Immature natural killer cell (primary cell): ENCODE measurements at regions not wholly inside any gene's neighbourhood (a gene's known extent, or its start where the extent isn't known, plus 50 kb on each side); places are given as distances from the start of the nearest gene placed in this dataset.

Experiments
- DNase-seq, 3 donors: peaks; one replicate each; pipeline ENCODE4 v3.0.0; 2022; ENCODE audit warnings: mixed read lengths in 1 of 3
- H3K27ac Mint-ChIP-seq, 6 donors: one replicate each; pipeline ENCODE4 v1.8.0; 2020; ENCODE audit warnings: mixed read lengths in 6 of 6, mild to moderate bottlenecking in 5 of 6, inconsistent platforms in 4 of 6, moderate library complexity in 3 of 6
- H3K27me3 Mint-ChIP-seq, 3 donors: one replicate each; pipeline ENCODE4 v1.8.0; 2020 to 2021; ENCODE audit warnings: low read depth in 3 of 3, mild to moderate bottlenecking in 3 of 3, mixed read lengths in 3 of 3, moderate library complexity in 3 of 3, inconsistent platforms in 1 of 3
- H3K36me3 Mint-ChIP-seq, 3 donors: one replicate each; pipeline ENCODE4 v1.8.0; 2020; ENCODE audit warnings: mixed read lengths in 3 of 3, inconsistent platforms in 2 of 3, mild to moderate bottlenecking in 2 of 3
- H3K4me1 Mint-ChIP-seq, 2 donors: one replicate each; pipeline ENCODE4 v1.8.0; 2020; ENCODE audit warnings: inconsistent platforms in 2 of 2, mild to moderate bottlenecking in 2 of 2, mixed read lengths in 2 of 2, moderate library complexity in 1 of 2
- H3K4me3 Mint-ChIP-seq, 5 donors: one replicate each; pipeline ENCODE4 v1.8.0; 2020; ENCODE audit warnings: mild to moderate bottlenecking in 5 of 5, mixed read lengths in 5 of 5, inconsistent platforms in 3 of 5, moderate library complexity in 3 of 5
- H3K9me3 Mint-ChIP-seq, 6 donors: one replicate each; pipeline ENCODE4 v1.8.0; 2020; ENCODE audit warnings: mild to moderate bottlenecking in 6 of 6, mixed read lengths in 6 of 6, inconsistent platforms in 4 of 6, moderate library complexity in 3 of 6

GRCh38 chr3:107032111-107032510 lies 345.1 kb upstream of the CCDC54 start:
- H3K9me3 Mint-ChIP-seq: peaks cover 5 to 13% (median 8%) of the 10 kb centered on the region in 6 donors
- no peak for DNase-seq
- no peaks in the 10 kb centered on the region for H3K4me1 Mint-ChIP-seq
- no peak overlapping the region for H3K4me3 Mint-ChIP-seq
- H3K36me3 Mint-ChIP-seq: no peaks in the 10 kb centered on the region
- H3K27ac Mint-ChIP-seq: no peak overlapping the region
- peaks cover 0 to 4% (median 2%) of the 10 kb centered on the region in 3 donors for H3K27me3 Mint-ChIP-seq

GRCh38 chr3:107034142-107034541 lies 343.1 kb upstream of the CCDC54 start:
- Mint-ChIP-seq H3K36me3 (no peaks in the 10 kb centered on the region), H3K27me3 (peaks cover 1 to 4% (median 2%) of the 10 kb centered on the region in 3 donors), H3K4me1 (no peaks in the 10 kb centered on the region), H3K27ac (no peak overlapping the region), H3K4me3 (no peak overlapping the region), H3K9me3 (peaks cover 5 to 21% (median 14%) of the 10 kb centered on the region in 6 donors)
- DNase-seq: no peak

GRCh38 chr3:107035176-107035575 lies 342.1 kb upstream of the CCDC54 start:
- H3K27me3 Mint-ChIP-seq: peaks cover 0 to 4% (median 2%) of the 10 kb centered on the region in 3 donors
- no peak for DNase-seq
- H3K4me3 Mint-ChIP-seq: no peak overlapping the region
- H3K36me3 Mint-ChIP-seq: no peaks in the 10 kb centered on the region
- H3K27ac Mint-ChIP-seq: no peak overlapping the region
- H3K9me3 Mint-ChIP-seq: peaks cover 5 to 21% (median 14%) of the 10 kb centered on the region in 6 donors
- no peaks in the 10 kb centered on the region for H3K4me1 Mint-ChIP-seq

GRCh38 chr3:107044677-107045076 lies 332.6 kb upstream of the CCDC54 start:
- no peak overlapping the region for H3K4me3 Mint-ChIP-seq

GRCh38 chr3:107045791-107046190 lies 331.4 kb upstream of the CCDC54 start:
- Mint-ChIP-seq H3K9me3 (peaks cover 0 to 1% (median 0%) of the 10 kb centered on the region in 6 donors), H3K27ac (no peak overlapping the region), H3K27me3 (peaks cover 0 to 2% (median 2%) of the 10 kb centered on the region in 3 donors), H3K4me3 (no peak overlapping the region), H3K36me3 (no peaks in the 10 kb centered on the region), H3K4me1 (no peaks in the 10 kb centered on the region)
- no peak for DNase-seq

More at GRCh38 chr3:107044677-107045076, 332.6 kb upstream of the CCDC54 start:
- no peaks in the 10 kb centered on the region for H3K4me1 Mint-ChIP-seq
- no peak overlapping the region for H3K27ac Mint-ChIP-seq
- H3K36me3 Mint-ChIP-seq: no peaks in the 10 kb centered on the region
- no peak for DNase-seq
- H3K9me3 Mint-ChIP-seq: peaks cover 0 to 3% (median 0%) of the 10 kb centered on the region in 6 donors
- peaks cover 0 to 2% (median 2%) of the 10 kb centered on the region in 3 donors for H3K27me3 Mint-ChIP-seq

GRCh38 chr3:107055181-107055942 lies 321.9 kb upstream of the CCDC54 start:
- Mint-ChIP-seq H3K9me3 (peaks cover 0 to 4% (median 0%) of the 10 kb centered on the region in 6 donors), H3K27ac (no peak overlapping the region), H3K4me1 (no peaks in the 10 kb centered on the region), H3K27me3 (peaks cover 0 to 6% (median 0%) of the 10 kb centered on the region in 3 donors), H3K36me3 (no peaks in the 10 kb centered on the region), H3K4me3 (no peak overlapping the region)
- DNase-seq: no peak

- H3K9me3 Mint-ChIP-seq: peaks cover 0 to 3% (median 0%) of the 10 kb centered on the region in 6 donors
- H3K36me3 Mint-ChIP-seq: no peaks in the 10 kb centered on the region
- no peak overlapping the region for H3K27ac Mint-ChIP-seq
- H3K4me3 Mint-ChIP-seq: no peak overlapping the region
- DNase-seq: no peak
- peaks cover 0 to 8% (median 4%) of the 10 kb centered on the region in 3 donors for H3K27me3 Mint-ChIP-seq
- peaks cover 9 to 12% of the 10 kb centered on the region in 2 donors for H3K4me1 Mint-ChIP-seq
Measured at GRCh38 chr3:107061466-107061865, 315.8 kb upstream of the CCDC54 start.

- Mint-ChIP-seq H3K27me3 (peaks cover 0 to 6% (median 4%) of the 10 kb centered on the region in 3 donors), H3K4me1 (peaks cover 9 to 12% of the 10 kb centered on the region in 2 donors), H3K27ac (no peak overlapping the region), H3K36me3 (no peaks in the 10 kb centered on the region), H3K9me3 (peaks cover 0 to 3% (median 0%) of the 10 kb centered on the region in 6 donors), H3K4me3 (no peak overlapping the region)
- no peak for DNase-seq
Measured at GRCh38 chr3:107062310-107062709, 314.9 kb upstream of the CCDC54 start.

- no peak for DNase-seq
- H3K4me3 Mint-ChIP-seq: no peak overlapping the region
- no peaks in the 10 kb centered on the region for H3K36me3 Mint-ChIP-seq
- no peak overlapping the region for H3K27ac Mint-ChIP-seq
- H3K27me3 Mint-ChIP-seq: peaks cover 0 to 6% (median 4%) of the 10 kb centered on the region in 3 donors
- H3K9me3 Mint-ChIP-seq: peaks cover 0 to 3% (median 0%) of the 10 kb centered on the region in 6 donors
- peaks cover 9 to 12% of the 10 kb centered on the region in 2 donors for H3K4me1 Mint-ChIP-seq
Measured at GRCh38 chr3:107062787-107063186, 314.5 kb upstream of the CCDC54 start.

- no peak for DNase-seq
- peaks cover 9 to 12% of the 10 kb centered on the region in 2 donors for H3K4me1 Mint-ChIP-seq
- peaks cover 0 to 4% (median 3%) of the 10 kb centered on the region in 3 donors for H3K27me3 Mint-ChIP-seq
- H3K27ac Mint-ChIP-seq: no peak overlapping the region
- no peaks in the 10 kb centered on the region for H3K36me3 Mint-ChIP-seq
- H3K4me3 Mint-ChIP-seq: no peak overlapping the region
- H3K9me3 Mint-ChIP-seq: peaks cover 0 to 3% (median 0%) of the 10 kb centered on the region in 6 donors
Measured at GRCh38 chr3:107063351-107063750, 313.9 kb upstream of the CCDC54 start.

GRCh38 chr3:107064405-107065060 lies 312.7 kb upstream of the CCDC54 start:
- no peak overlapping the region for H3K27ac Mint-ChIP-seq
- H3K4me3 Mint-ChIP-seq: no peak overlapping the region
- peak; percentile 21 to 44 (median 30) for DNase-seq
- no peaks in the 10 kb centered on the region for H3K36me3 Mint-ChIP-seq
- H3K9me3 Mint-ChIP-seq: no peaks in the 10 kb centered on the region
- H3K4me1 Mint-ChIP-seq: peaks cover 9 to 12% of the 10 kb centered on the region in 2 donors
- peaks cover 0 to 4% (median 3%) of the 10 kb centered on the region in 3 donors for H3K27me3 Mint-ChIP-seq

GRCh38 chr3:107065094-107065861 lies 312.0 kb upstream of the CCDC54 start:
- peak overlapping the region in 2 of 5 donors; percentile 1 to 36 for H3K4me3 Mint-ChIP-seq
- peak in 1 of 3 donors; percentile 9 for DNase-seq
- H3K9me3 Mint-ChIP-seq: no peaks in the 10 kb centered on the region
- H3K36me3 Mint-ChIP-seq: no peaks in the 10 kb centered on the region
- peak overlapping the region in 1 of 6 donors; percentile 36 for H3K27ac Mint-ChIP-seq
- H3K4me1 Mint-ChIP-seq: peaks cover 9 to 12% of the 10 kb centered on the region in 2 donors
- peaks cover 0 to 4% (median 3%) of the 10 kb centered on the region in 3 donors for H3K27me3 Mint-ChIP-seq

- no peak overlapping the region for H3K4me3 Mint-ChIP-seq
- no peaks in the 10 kb centered on the region for H3K36me3 Mint-ChIP-seq
Measured at GRCh38 chr3:107067421-107067820, 309.8 kb upstream of the CCDC54 start.

More at GRCh38 chr3:107067421-107067820, 309.8 kb upstream of the CCDC54 start:
- Mint-ChIP-seq H3K27me3 (peaks cover 0 to 3% (median 2%) of the 10 kb centered on the region in 3 donors), H3K9me3 (no peaks in the 10 kb centered on the region), H3K4me1 (peaks cover 9 to 12% of the 10 kb centered on the region in 2 donors), H3K27ac (no peak overlapping the region)
- no peak for DNase-seq
